Heart right ventricle (tissue), 16 donors: ENCODE measurements at regions not wholly inside any gene's neighbourhood (a gene's known extent, or its start where the extent isn't known, plus 50 kb on each side); places are given as distances from the start of the nearest gene placed in this dataset.
A peak's percentile ranks its signal among the peaks of the same experiment; 100 is the strongest.

ENCODE experiments used
- ATAC-seq, 8 donors: fragments of 200-7000 bp; cut with Tn5 transposase; one replicate each; pipeline ENCODE4 v1.9.1; 2020; ENCODE audit warnings: mild to moderate bottlenecking in 8 of 8, moderate library complexity in 8 of 8, moderate number of reproducible peaks in 1 of 8
- DNase-seq, 2 donors: peaks; one replicate each; pipeline ENCODE4 v3.0.0-alpha.2; 2020
- H3K27ac ChIP-seq, 10 donors: fragments of 200-600 bp; sonication (generic) in 2 of 10; one replicate each; pipeline versions ENCODE4 v1.5.0 to v1.8.0; 2020 to 2022; ENCODE audit warnings: mild to moderate bottlenecking in 3 of 10
- H3K27me3 ChIP-seq, 7 donors: fragments of 200-600 bp; one replicate each; pipeline ENCODE4 v1.8.0; 2021 to 2022; ENCODE audit warnings: mild to moderate bottlenecking in 2 of 7
- H3K36me3 ChIP-seq, 9 donors: fragments of 200-600 bp; sonication (generic) in 1 of 9; one replicate each; pipeline versions ENCODE4 v1.5.0 to v1.8.0; 2020 to 2022; ENCODE audit warnings: mild to moderate bottlenecking in 2 of 9
- H3K4me1 ChIP-seq, 9 donors: fragments of 200-600 bp; sonication (generic) in 1 of 9; one replicate each; pipeline versions ENCODE4 v1.5.0 to v1.8.0; 2020 to 2022; ENCODE audit warnings: mild to moderate bottlenecking in 4 of 9
- H3K4me3 ChIP-seq, 10 donors: fragments of 200-600 bp; sonication (generic) in 2 of 10; one replicate each; pipeline versions ENCODE4 v1.5.0 to v1.8.0; 2020 to 2022; ENCODE audit warnings: mild to moderate bottlenecking in 7 of 10, moderate library complexity in 2 of 10
- H3K9me3 ChIP-seq, 11 donors: fragments of 200-600 bp in 10 of 11; sonication (generic) in 2 of 11; one replicate each; pipeline versions ENCODE4 v1.5.0 to v1.8.0; 2013 to 2022; ENCODE audit warnings: mild to moderate bottlenecking in 2 of 11, control low read depth in 1 of 11, moderate library complexity in 1 of 11
- WGBS, 2 donors: extraction: QIAGEN DNeasy Blood & Tissue Kit; methylation state at CpG; one replicate each; pipeline ENCODE4 v1.1.7; 2013; ENCODE audit warnings: inconsistent platforms in 1 of 2; 5-methylcytosine and 5-hydroxymethylcytosine counted together
- intact Hi-C, 10 donors: fragments of 100-400 bp; cut with DNase I; formaldehyde crosslinking; loops; one replicate each; pipeline versions ENCODE4 v1.11.1 to v1.14.2; 2022
- TF ChIP-seq, protein P1 (sequence below), 9 donors: fragments of 200-600 bp; sonication (generic) in 2 of 9; IDR thresholded peaks; one replicate each; pipeline versions ENCODE4 v1.5.0 to v1.8.0; 2021 to 2022; ENCODE audit warnings: antibody characterized with exemption in 9 of 9, mild to moderate bottlenecking in 5 of 9, moderate library complexity in 1 of 9
- donor health status: Arrhythmogenic right ventricular cardiomyopathy.
- donor health status: ischemic (EF 13 %, LVEDD 7.1; RV severe dilation, severe dysfunction).
- donor health status: healthy with polysubstance abuse.
- donor health status: DM: no; HTN: yes; CAD: no.
- donor health status: DM: no; HTN: no; CAD: no.
- donor health status: ischemic (EF 25% LVEDD 6.9; RV normal size, moderate dysfunction).
- donor health status: ischemic (EF 25% LVEDD 5.7; RV mildly dilated, moderate dysfunction).
- donor health status: healthy.
- donor health status: DM: yes; HTN: yes; CAD: no.
- donor health status: Ischemic cardiomyopathy.
- donor health status: ischemic (EF 35%, LVEDD 5.7; RV mildly dilated, moderate dysfunction).
- donor health status: nonischemic (EF 11% LVEDD 7.7; RV severe dilation, severe dysfunction).
- donor health status: DM: yes; HTN: yes; CAD: no.
- donor health status: PGD.
- donor health status: ischemic (EF 29% LVEDD 5.4; RV normal size, mild dysfunction).
- donor health status: nonischemic (EF 23%, LVEDD 6.1; RV moderate dilation, normal function).

DNA sequence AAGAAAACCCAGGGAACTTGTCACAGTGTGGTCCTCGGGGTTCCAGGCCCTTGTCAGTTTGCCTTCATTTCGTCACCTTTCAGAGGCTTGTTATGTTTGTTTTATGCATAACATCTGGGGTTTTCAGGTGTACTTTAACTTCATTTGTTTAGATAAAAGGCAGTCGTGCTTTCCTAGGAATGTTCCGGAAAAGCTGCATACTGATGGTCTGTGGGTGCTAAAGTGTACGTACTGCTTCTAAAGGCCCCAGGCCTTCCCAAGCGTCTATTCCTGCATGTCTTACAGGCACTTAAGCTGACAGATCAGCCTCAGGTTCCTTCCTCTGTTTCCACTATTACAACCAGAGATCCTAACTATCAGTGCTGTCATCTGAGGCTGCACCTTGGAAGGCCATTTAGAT, 95.6 kb upstream of the ANKH start:
- intact Hi-C loops = no loop called here
- no peak for DNase-seq
- no peaks in the 10 kb centered on the region for H3K27me3 ChIP-seq

DNA sequence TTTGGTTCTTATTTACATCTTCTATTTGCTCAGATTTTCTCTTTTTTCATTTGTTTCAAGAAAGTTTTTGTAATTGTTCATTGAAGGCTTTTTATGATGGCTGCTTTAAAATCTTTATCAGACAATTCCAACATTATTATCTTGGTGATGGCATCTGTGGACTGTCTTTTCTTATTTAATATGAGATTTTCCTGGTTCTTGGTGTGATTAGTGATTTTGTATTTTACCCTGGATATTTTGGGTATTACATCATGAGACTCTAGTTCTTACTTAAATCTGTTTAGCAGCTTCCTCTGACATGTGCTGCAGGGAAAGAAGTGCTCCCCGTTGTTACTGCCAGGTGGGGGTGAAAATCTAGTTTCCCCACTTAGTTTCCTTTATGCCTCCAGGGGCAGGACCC, 94.2 kb upstream of the ANKH start:
- TF ChIP-seq, protein P1, sequence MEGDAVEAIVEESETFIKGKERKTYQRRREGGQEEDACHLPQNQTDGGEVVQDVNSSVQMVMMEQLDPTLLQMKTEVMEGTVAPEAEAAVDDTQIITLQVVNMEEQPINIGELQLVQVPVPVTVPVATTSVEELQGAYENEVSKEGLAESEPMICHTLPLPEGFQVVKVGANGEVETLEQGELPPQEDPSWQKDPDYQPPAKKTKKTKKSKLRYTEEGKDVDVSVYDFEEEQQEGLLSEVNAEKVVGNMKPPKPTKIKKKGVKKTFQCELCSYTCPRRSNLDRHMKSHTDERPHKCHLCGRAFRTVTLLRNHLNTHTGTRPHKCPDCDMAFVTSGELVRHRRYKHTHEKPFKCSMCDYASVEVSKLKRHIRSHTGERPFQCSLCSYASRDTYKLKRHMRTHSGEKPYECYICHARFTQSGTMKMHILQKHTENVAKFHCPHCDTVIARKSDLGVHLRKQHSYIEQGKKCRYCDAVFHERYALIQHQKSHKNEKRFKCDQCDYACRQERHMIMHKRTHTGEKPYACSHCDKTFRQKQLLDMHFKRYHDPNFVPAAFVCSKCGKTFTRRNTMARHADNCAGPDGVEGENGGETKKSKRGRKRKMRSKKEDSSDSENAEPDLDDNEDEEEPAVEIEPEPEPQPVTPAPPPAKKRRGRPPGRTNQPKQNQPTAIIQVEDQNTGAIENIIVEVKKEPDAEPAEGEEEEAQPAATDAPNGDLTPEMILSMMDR (IDR thresholded peaks at IDR 0.05) = no peak
- DNase-seq (no peak), ATAC-seq (no peak)
- H3K36me3 ChIP-seq = no peaks in the 10 kb centered on the region
- H3K27me3 ChIP-seq = no peaks in the 10 kb centered on the region
- no peak overlapping the region for H3K4me3 ChIP-seq
- H3K9me3 ChIP-seq = no peaks in the 10 kb centered on the region
- H3K27ac ChIP-seq = no peak overlapping the region
- 48 to 69% methylated on average over 1 of the region's 1 CpG for WGBS, 2 donors
- H3K4me1 ChIP-seq = no peaks in the 10 kb centered on the region
- intact Hi-C loops = no loop called here

More for the DNA sequence above, 95.6 kb upstream of the ANKH start:
- H3K9me3 ChIP-seq = no peaks in the 10 kb centered on the region
- no peaks in the 10 kb centered on the region for H3K36me3 ChIP-seq
- TF ChIP-seq, protein P1 (IDR thresholded peaks at IDR 0.05) = no peak
- H3K4me1 ChIP-seq = no peaks in the 10 kb centered on the region
- no peak for ATAC-seq
- no peak overlapping the region for H3K4me3 ChIP-seq
- H3K27ac ChIP-seq = no peak overlapping the region
- 90 to 96% methylated on average over 6 of the region's 6 CpGs for WGBS, 2 donors

DNA sequence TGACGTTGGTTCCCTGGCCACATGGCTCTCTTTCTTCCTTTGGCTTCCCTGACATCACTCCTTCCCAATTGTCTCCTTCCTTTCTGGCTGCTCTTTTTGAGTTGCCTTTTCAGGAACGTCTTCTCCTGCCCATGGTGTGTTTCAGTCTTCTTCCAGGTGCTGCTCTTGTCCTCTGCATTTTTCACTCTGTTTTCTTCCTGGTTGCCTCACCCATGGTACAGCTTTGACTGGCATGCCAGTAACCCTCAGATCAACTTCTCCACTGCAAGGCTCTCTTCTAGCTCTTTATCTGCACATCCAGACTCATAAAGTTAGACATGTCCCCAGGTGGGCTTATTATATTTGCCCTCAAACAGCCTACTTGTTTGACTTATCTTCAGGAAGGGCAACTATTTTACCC, 91.0 kb upstream of the ANKH start:
- ATAC-seq = no peak
- Histone ChIP-seq H3K4me1 (no peaks in the 10 kb centered on the region), H3K9me3 (no peaks in the 10 kb centered on the region), H3K36me3 (no peaks in the 10 kb centered on the region), H3K27me3 (no peaks in the 10 kb centered on the region), H3K27ac (no peak overlapping the region), H3K4me3 (no peak overlapping the region)
- TF ChIP-seq, protein P1 (IDR thresholded peaks at IDR 0.05) = no peak
- intact Hi-C loops = no loop called here
- WGBS, 2 donors = 82 to 90% methylated on average over 2 of the region's 2 CpGs
- DNase-seq = no peak

DNA sequence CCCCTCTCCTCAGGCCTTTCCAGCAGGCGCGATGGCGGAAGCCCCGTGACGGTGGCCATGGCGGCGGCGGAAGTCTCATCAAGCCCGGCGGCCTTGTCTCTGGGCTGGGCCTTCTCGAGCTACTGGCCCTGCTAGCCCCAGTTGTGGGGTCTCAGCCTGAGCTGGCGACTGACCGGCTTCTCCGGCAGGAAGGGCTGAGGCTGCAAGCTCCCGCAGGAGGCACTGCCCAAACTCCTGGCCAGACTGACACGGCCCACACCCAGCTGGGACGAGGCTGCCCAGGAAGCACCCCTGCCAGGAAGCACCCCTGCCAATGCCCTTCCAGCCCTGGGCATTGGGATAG, 88.5 kb upstream of the ANKH start:
- DNase-seq (peak in 1 of 2 donors; percentile 11), ATAC-seq (no peak)
- Histone ChIP-seq H3K27me3 (no peaks in the 10 kb centered on the region), H3K9me3 (no peaks in the 10 kb centered on the region), H3K4me3 (no peak overlapping the region), H3K4me1 (no peaks in the 10 kb centered on the region), H3K27ac (no peak overlapping the region), H3K36me3 (no peaks in the 10 kb centered on the region)
- TF ChIP-seq, protein P1 (IDR thresholded peaks at IDR 0.05) = no peak
- intact Hi-C loops = no loop called here
- WGBS, 2 donors = 96 to 97% methylated on average over 17 of the region's 17 CpGs
